ENCODE measurements at regions not wholly inside any gene's neighbourhood (a gene's known extent, or its start where the extent isn't known, plus 50 kb on each side); places are given as distances from the start of the nearest gene placed in this dataset.

GRCh38 chr13:57409121-57409520, 222.4 kb upstream of the PCDH17 start:
- H3K9me3 ChIP-seq = no peaks in the 10 kb centered on the region
- intact Hi-C loops (cut with DNase I; ENCODE audit: low total_unique reads) = no loop called here
- H3K27me3 ChIP-seq = no peaks in the 10 kb centered on the region
- TF ChIP-seq CTCF (IDR thresholded peaks at IDR 0.05) = no peak
- DNase-seq = no peak
- no peaks in the 10 kb centered on the region for H3K4me1 ChIP-seq
- H3K4me3 ChIP-seq = no peak overlapping the region
- no peaks in the 10 kb centered on the region for H3K36me3 ChIP-seq
- no peak overlapping the region for H3K27ac ChIP-seq

- Histone ChIP-seq H3K4me3 (no peak overlapping the region), H3K27me3 (no peaks in the 10 kb centered on the region), H3K4me1 (no peaks in the 10 kb centered on the region), H3K9me3 (no peaks in the 10 kb centered on the region), H3K36me3 (no peaks in the 10 kb centered on the region), H3K27ac (no peak overlapping the region)
- TF ChIP-seq CTCF (IDR thresholded peaks at IDR 0.05) = no peak
- DNase-seq = no peak
- intact Hi-C loops (cut with DNase I; ENCODE audit: low total_unique reads) = no loop called here
Observed at GRCh38 chr13:57409656-57410055, 221.9 kb upstream of the PCDH17 start.

- Histone ChIP-seq H3K9me3 (no peaks in the 10 kb centered on the region), H3K36me3 (no peaks in the 10 kb centered on the region), H3K4me3 (no peak overlapping the region), H3K27ac (no peak overlapping the region), H3K27me3 (no peaks in the 10 kb centered on the region), H3K4me1 (no peaks in the 10 kb centered on the region)
- TF ChIP-seq CTCF (IDR thresholded peaks at IDR 0.05) = no peak
- DNase-seq = no peak
- intact Hi-C loops (cut with DNase I; ENCODE audit: low total_unique reads) = no loop called here
Observed at GRCh38 chr13:57418067-57418677, 213.4 kb upstream of the PCDH17 start.

GRCh38 chr13:57424379-57424778, 207.2 kb upstream of the PCDH17 start:
- intact Hi-C loops (cut with DNase I; ENCODE audit: low total_unique reads) = no loop called here
- Histone ChIP-seq H3K4me1 (no peaks in the 10 kb centered on the region), H3K27ac (no peak overlapping the region), H3K4me3 (no peak overlapping the region), H3K36me3 (no peaks in the 10 kb centered on the region), H3K27me3 (no peaks in the 10 kb centered on the region), H3K9me3 (peaks cover 0 to 3% (median 0%) of the 10 kb centered on the region in 3 donors)
- no peak for TF ChIP-seq CTCF (IDR thresholded peaks at IDR 0.05)
- no peak for DNase-seq

- TF ChIP-seq CTCF (IDR thresholded peaks at IDR 0.05) = no peak
- Histone ChIP-seq H3K36me3 (no peaks in the 10 kb centered on the region), H3K27me3 (no peaks in the 10 kb centered on the region), H3K9me3 (peaks cover 0 to 3% (median 0%) of the 10 kb centered on the region in 3 donors), H3K4me1 (no peaks in the 10 kb centered on the region), H3K27ac (no peak overlapping the region), H3K4me3 (no peak overlapping the region)
- intact Hi-C loops (cut with DNase I; ENCODE audit: low total_unique reads) = no loop called here
- no peak for DNase-seq
Observed at GRCh38 chr13:57425531-57425930, 206.0 kb upstream of the PCDH17 start.

- Histone ChIP-seq H3K4me3 (no peak overlapping the region), H3K9me3 (peaks cover 0 to 4% (median 0%) of the 10 kb centered on the region in 3 donors), H3K4me1 (no peaks in the 10 kb centered on the region), H3K27ac (no peak overlapping the region), H3K36me3 (no peaks in the 10 kb centered on the region), H3K27me3 (no peaks in the 10 kb centered on the region)
- TF ChIP-seq CTCF (IDR thresholded peaks at IDR 0.05) = no peak
- intact Hi-C loops (cut with DNase I; ENCODE audit: low total_unique reads) = no loop called here
- DNase-seq = no peak
Observed at GRCh38 chr13:57437587-57437986, 194.0 kb upstream of the PCDH17 start.

Measured in tibial artery (tissue), 4 donors.